Loucy (cell line): ENCODE measurements at regions not wholly inside any gene's neighbourhood (a gene's known extent, or its start where the extent isn't known, plus 50 kb on each side); places are given as distances from the start of the nearest gene placed in this dataset.

Experiments used
- H2AFZ ChIP-seq: fragments of 200-600 bp; sonication (generic); 2 replicates; pipeline ENCODE4 v1.6.0; 2016; ENCODE audit warnings: antibody characterized with exemption, mild to moderate bottlenecking, low read length, moderate library complexity
- H3F3A ChIP-seq: fragments of 200-600 bp; 2 replicates; pipeline ENCODE4 v1.6.0; 2016; ENCODE audit warnings: antibody characterized with exemption, low read depth, mild to moderate bottlenecking
- H3K27me3 ChIP-seq: fragments of 200-600 bp; sonication (generic); 2 replicates; pipeline ENCODE4 v1.6.1; 2014; ENCODE audit warnings: low read length, mild to moderate bottlenecking; ENCODE audit not compliant: insufficient read depth, poor library complexity, severe bottlenecking
- H3K36me3 ChIP-seq: fragments of 200-600 bp; sonication (generic); 2 replicates; pipeline ENCODE4 v1.6.1; 2016; ENCODE audit warnings: low read length; ENCODE audit not compliant: insufficient read depth
- H3K4me1 ChIP-seq: fragments of 200-600 bp; sonication (generic); 2 replicates; pipeline ENCODE4 v1.5.1; 2014; ENCODE audit warnings: low read length, mild to moderate bottlenecking; ENCODE audit not compliant: insufficient read depth, poor library complexity, severe bottlenecking
- H3K4me2 ChIP-seq: fragments of 200-600 bp; sonication (generic); 2 replicates; pipeline ENCODE4 v1.6.0; 2014; ENCODE audit warnings: antibody characterized with exemption, low read length, low read depth, mild to moderate bottlenecking; ENCODE audit not compliant: poor library complexity, severe bottlenecking
- H3K4me3 ChIP-seq: fragments of 200-600 bp; sonication (generic); 2 replicates; pipeline ENCODE4 v1.5.1; 2014; ENCODE audit warnings: low read length, mild to moderate bottlenecking, mixed read lengths; ENCODE audit not compliant: poor library complexity, severe bottlenecking
- H3K79me2 ChIP-seq: fragments of 200-600 bp; sonication (generic); 2 replicates; pipeline ENCODE4 v1.6.1; 2014; ENCODE audit warnings: low read length; ENCODE audit not compliant: insufficient read depth
- H3K9ac ChIP-seq: fragments of 200-600 bp; sonication (generic); 2 replicates; pipeline ENCODE4 v1.6.0; 2014; ENCODE audit warnings: mild to moderate bottlenecking, low read depth, low read length, moderate library complexity; ENCODE audit not compliant: poor library complexity, severe bottlenecking
- H3K9me2 ChIP-seq: fragments of 200-600 bp; sonication (generic); replicated peaks from 2 replicates; pipeline ENCODE4 v1.6.1; 2016; ENCODE audit warnings: low read depth, low read length, mixed read lengths
- H3K9me3 ChIP-seq: fragments of 200-600 bp; sonication (generic); 2 replicates; pipeline ENCODE4 v1.6.1; 2014; ENCODE audit warnings: mild to moderate bottlenecking, antibody characterized with exemption, low read length, low read depth; ENCODE audit not compliant: insufficient read depth
- H4K20me1 ChIP-seq: fragments of 200-600 bp; sonication (generic); 2 replicates; pipeline ENCODE4 v1.6.0; 2014; ENCODE audit warnings: antibody characterized with exemption, low read length, mild to moderate bottlenecking; ENCODE audit not compliant: insufficient read depth, poor library complexity, severe bottlenecking
- CTCF ChIP-seq: fragments of 200-600 bp; sonication (generic); conservative IDR thresholded peaks from 2 replicates; pipeline ENCODE4 v1.5.1; 2014; ENCODE audit warnings: mild to moderate bottlenecking, antibody characterized with exemption, low read length
- EZH2phosphoT487 ChIP-seq: fragments of 200-600 bp; IDR thresholded peaks from 2 replicates; pipeline ENCODE4 v1.6.1; 2018; ENCODE audit warnings: antibody characterized with exemption, mild to moderate bottlenecking, moderate library complexity, borderline replicate concordance

- Histone ChIP-seq H3K36me3 (no peaks in the 10 kb centered on the region), H4K20me1 (no peaks in the 10 kb centered on the region), H3K9me3 (no peaks in the 10 kb centered on the region), H3K79me2 (no peaks in the 10 kb centered on the region), H3F3A (no peaks in the 10 kb centered on the region), H3K9ac (no peak overlapping the region), H2AFZ (no peak overlapping the region), H3K9me2 (no peaks in the 10 kb centered on the region), H3K27me3 (no peaks in the 10 kb centered on the region), H3K4me2 (no peak overlapping the region), H3K4me3 (no peak overlapping the region), H3K4me1 (no peaks in the 10 kb centered on the region)
- TF ChIP-seq CTCF: peak; percentile 28; the same call in 1 of the 2 replicates
- TF ChIP-seq EZH2phosphoT487: no peak
These were observed 1523.9 kb downstream of the MAT2B start for GRCh38 chr5:165029099-165029870.

- H3K9me3 ChIP-seq: no peaks in the 10 kb centered on the region
- H3K27me3 ChIP-seq: no peaks in the 10 kb centered on the region
- no peaks in the 10 kb centered on the region for H3K4me1 ChIP-seq
- H3K36me3 ChIP-seq: no peaks in the 10 kb centered on the region
- H3K4me2 ChIP-seq: no peak overlapping the region
- no peak for TF ChIP-seq EZH2phosphoT487
- no peak for TF ChIP-seq CTCF
- H4K20me1 ChIP-seq: no peaks in the 10 kb centered on the region
- no peak overlapping the region for H3K4me3 ChIP-seq
- no peak overlapping the region for H2AFZ ChIP-seq
- no peaks in the 10 kb centered on the region for H3K9me2 ChIP-seq
- H3F3A ChIP-seq: no peaks in the 10 kb centered on the region
- H3K79me2 ChIP-seq: no peaks in the 10 kb centered on the region
- no peak overlapping the region for H3K9ac ChIP-seq
These were observed 1525.6 kb downstream of the MAT2B start for GRCh38 chr5:165030971-165031370.

GRCh38 chr5:165031371-165031770 lies 1526.0 kb downstream of the MAT2B start:
- Histone ChIP-seq H3K36me3 (no peaks in the 10 kb centered on the region), H3K4me1 (no peaks in the 10 kb centered on the region), H4K20me1 (no peaks in the 10 kb centered on the region), H3K9me3 (no peaks in the 10 kb centered on the region), H3F3A (no peaks in the 10 kb centered on the region), H3K27me3 (no peaks in the 10 kb centered on the region), H3K79me2 (no peaks in the 10 kb centered on the region), H3K9me2 (no peaks in the 10 kb centered on the region), H3K4me3 (no peak overlapping the region), H3K9ac (no peak overlapping the region), H3K4me2 (no peak overlapping the region), H2AFZ (no peak overlapping the region)
- no peak for TF ChIP-seq EZH2phosphoT487
- no peak for TF ChIP-seq CTCF
